ENCODE measurements at regions not wholly inside any gene's neighbourhood (a gene's known extent, or its start where the extent isn't known, plus 50 kb on each side); places are given as distances from the start of the nearest gene placed in this dataset.

GRCh38 chr4:96093563-96093962, 253.7 kb downstream of the PDHA2 start:
- TF ChIP-seq, protein P1, sequence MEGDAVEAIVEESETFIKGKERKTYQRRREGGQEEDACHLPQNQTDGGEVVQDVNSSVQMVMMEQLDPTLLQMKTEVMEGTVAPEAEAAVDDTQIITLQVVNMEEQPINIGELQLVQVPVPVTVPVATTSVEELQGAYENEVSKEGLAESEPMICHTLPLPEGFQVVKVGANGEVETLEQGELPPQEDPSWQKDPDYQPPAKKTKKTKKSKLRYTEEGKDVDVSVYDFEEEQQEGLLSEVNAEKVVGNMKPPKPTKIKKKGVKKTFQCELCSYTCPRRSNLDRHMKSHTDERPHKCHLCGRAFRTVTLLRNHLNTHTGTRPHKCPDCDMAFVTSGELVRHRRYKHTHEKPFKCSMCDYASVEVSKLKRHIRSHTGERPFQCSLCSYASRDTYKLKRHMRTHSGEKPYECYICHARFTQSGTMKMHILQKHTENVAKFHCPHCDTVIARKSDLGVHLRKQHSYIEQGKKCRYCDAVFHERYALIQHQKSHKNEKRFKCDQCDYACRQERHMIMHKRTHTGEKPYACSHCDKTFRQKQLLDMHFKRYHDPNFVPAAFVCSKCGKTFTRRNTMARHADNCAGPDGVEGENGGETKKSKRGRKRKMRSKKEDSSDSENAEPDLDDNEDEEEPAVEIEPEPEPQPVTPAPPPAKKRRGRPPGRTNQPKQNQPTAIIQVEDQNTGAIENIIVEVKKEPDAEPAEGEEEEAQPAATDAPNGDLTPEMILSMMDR (IDR thresholded peaks at IDR 0.05), result no peak
- no peak for TF ChIP-seq POLR2A (IDR thresholded peaks at IDR 0.05)
- no peak for DNase-seq (ENCODE audit: low spot score in 2 of 2)
- intact Hi-C loops (cut with DNase I; ENCODE audit: low total_unique reads), result no loop called here
- H3K4me3 ChIP-seq (ENCODE audit: low read depth, poor library complexity, severe bottlenecking), result no peak overlapping the region

DNA sequence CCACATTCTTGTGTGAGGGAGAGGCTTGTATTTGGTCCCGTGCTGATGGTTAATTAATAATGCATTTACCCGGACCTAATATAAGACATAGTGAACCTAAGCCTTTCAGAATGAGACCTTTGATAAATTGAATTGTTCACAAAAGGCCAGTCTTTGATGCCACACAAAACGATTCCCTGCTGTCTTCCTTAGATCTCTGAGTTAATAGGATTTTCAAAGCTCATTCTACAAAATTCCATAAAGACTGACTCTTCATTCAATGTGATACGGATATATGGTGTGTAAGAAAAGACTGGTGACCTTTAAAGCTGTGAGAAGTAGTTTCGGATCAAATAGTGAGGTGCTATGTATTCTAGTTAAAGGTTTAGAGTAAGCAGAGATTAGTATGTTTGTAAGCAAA, 254.3 kb downstream of the PDHA2 start:
- TF ChIP-seq POLR2A (IDR thresholded peaks at IDR 0.05), result no peak
- TF ChIP-seq, protein P1 (IDR thresholded peaks at IDR 0.05), result no peak
- intact Hi-C loops (cut with DNase I; ENCODE audit: low total_unique reads), result no loop called here

DNA sequence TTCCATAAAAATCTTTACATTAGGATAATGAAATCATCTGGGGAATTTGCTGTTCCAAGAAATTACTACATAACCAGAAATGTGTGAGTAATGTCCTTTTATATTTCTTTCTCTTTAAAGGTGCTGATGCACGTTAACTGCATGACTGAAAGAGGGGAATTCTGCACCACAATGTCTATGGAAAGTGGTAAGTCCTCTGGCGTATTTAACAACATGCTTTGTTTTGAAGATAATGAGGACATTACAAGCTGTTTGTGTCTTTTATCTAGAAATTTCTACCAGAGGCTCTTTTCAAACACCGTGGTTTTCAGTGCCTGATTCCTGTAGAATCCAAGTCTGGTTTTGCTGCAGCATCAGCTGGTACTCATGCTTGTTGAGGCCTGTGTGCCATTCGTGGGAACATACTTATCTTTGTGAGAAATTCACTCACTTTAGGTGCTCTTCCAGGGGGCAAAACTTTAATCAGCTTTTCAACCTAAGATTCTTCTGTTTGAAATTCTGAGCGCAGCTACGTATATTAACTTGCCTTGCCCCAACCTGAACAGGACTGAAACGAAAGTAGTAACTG, 257.2 kb downstream of the PDHA2 start:
- WGBS, 2 donors, result 44 to 55% methylated on average over 7 of the region's 7 CpGs
- intact Hi-C loops (cut with DNase I; ENCODE audit: low total_unique reads), result no loop called here
- no peak for DNase-seq (ENCODE audit: low spot score in 2 of 2)
- H3K4me3 ChIP-seq (ENCODE audit: low read depth, poor library complexity, severe bottlenecking), result no peak overlapping the region
- TF ChIP-seq, protein P1 (IDR thresholded peaks at IDR 0.05), result no peak

More for the DNA sequence above, 254.3 kb downstream of the PDHA2 start:
- no peak for DNase-seq (ENCODE audit: low spot score in 2 of 2)
- no peak overlapping the region for H3K4me3 ChIP-seq (ENCODE audit: low read depth, poor library complexity, severe bottlenecking)
- WGBS, 2 donors, result 77 to 79% methylated on average over 5 of the region's 5 CpGs

DNA sequence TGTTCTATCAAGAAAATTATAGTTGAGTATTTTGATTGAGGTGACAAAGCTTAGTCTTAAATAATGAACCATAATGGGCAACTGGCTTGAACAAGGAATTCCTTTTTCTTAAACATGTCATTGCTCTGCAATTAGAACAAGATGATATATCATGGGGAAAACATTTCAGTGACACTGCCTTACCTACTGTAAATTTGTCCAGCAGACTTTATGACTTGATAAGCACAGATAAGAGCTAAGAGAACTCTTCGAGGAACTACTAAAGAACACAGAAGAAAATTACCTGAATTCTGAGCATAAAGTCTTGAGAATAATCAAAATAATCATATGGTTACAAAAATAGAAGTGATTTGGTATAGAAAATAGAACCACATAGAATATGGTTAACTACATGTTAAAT, 257.8 kb downstream of the PDHA2 start:
- 59 to 78% methylated on average over 1 of the region's 1 CpG for WGBS, 2 donors
- DNase-seq (ENCODE audit: low spot score in 2 of 2), result no peak
- intact Hi-C loops (cut with DNase I; ENCODE audit: low total_unique reads), result no loop called here
- TF ChIP-seq, protein P1 (IDR thresholded peaks at IDR 0.05), result no peak
- no peak for TF ChIP-seq POLR2A (IDR thresholded peaks at IDR 0.05)
- no peak overlapping the region for H3K4me3 ChIP-seq (ENCODE audit: low read depth, poor library complexity, severe bottlenecking)

DNA sequence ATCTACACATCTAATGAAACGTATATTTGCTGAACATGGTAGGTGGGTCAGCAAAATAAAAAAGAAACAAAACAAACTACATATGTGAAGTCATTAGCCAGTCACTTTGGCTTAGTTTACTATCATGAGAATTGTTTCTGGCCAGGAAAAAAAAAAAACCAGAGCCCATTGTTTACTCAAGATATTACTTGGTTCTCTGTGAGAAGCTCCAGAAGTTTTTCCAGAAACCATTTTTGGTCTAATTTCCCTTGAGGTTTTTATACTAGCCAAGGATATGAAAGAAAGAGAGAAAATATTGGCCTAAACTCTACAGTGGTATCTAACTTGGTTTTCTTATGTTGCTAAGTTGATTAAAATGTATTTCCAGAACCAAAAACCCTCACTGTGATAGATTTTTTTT, 259.1 kb downstream of the PDHA2 start:
- no peak for DNase-seq (ENCODE audit: low spot score in 2 of 2)
- intact Hi-C loops (cut with DNase I; ENCODE audit: low total_unique reads), result no loop called here
- WGBS, 2 donors, result 59 to 69% methylated on average over 1 of the region's 1 CpG
- no peak overlapping the region for H3K4me3 ChIP-seq (ENCODE audit: low read depth, poor library complexity, severe bottlenecking)
- TF ChIP-seq, protein P1 (IDR thresholded peaks at IDR 0.05), result no peak
- TF ChIP-seq POLR2A (IDR thresholded peaks at IDR 0.05), result no peak

GRCh38 chr4:96102541-96103026, 262.7 kb downstream of the PDHA2 start:
- no peak overlapping the region for H3K4me3 ChIP-seq (ENCODE audit: low read depth, poor library complexity, severe bottlenecking)
- 86 to 89% methylated on average over 3 of the region's 3 CpGs for WGBS, 2 donors
- no peak for TF ChIP-seq POLR2A (IDR thresholded peaks at IDR 0.05)
- TF ChIP-seq, protein P1 (IDR thresholded peaks at IDR 0.05), result no peak
- DNase-seq (ENCODE audit: low spot score in 2 of 2), result no peak
- intact Hi-C loops (cut with DNase I; ENCODE audit: low total_unique reads), result no loop called here
